ENCODE measurements at regions not wholly inside any gene's neighbourhood (a gene's known extent, or its start where the extent isn't known, plus 50 kb on each side); places are given as distances from the start of the nearest gene placed in this dataset.
"Not testable (repeated sequence)": the region's sequence is repeated elsewhere in the genome, so short reads cannot be mapped to it uniquely, and the experiment has no call there.

- H3K4me1 ChIP-seq (ENCODE audit: control insufficient read depth, insufficient read depth, low read length), result no peaks in the 10 kb centered on the region
- no peaks in the 10 kb centered on the region for H3K36me3 ChIP-seq (ENCODE audit: control insufficient read depth, insufficient read depth, low read length)
- no peaks in the 10 kb centered on the region for H3K9me3 ChIP-seq (ENCODE audit: control insufficient read depth, low read depth, low read length)
- H3K27ac ChIP-seq (ENCODE audit: low read length), result no peak overlapping the region
- no peak for DNase-seq
- no peak overlapping the region for H3K4me3 ChIP-seq (ENCODE audit: low read length)
- 88% methylated on average over 1 of the region's 1 CpG for WGBS (ENCODE audit: insufficient coverage, low lambda C conversion rate)
- no peaks in the 10 kb centered on the region for H3K27me3 ChIP-seq (ENCODE audit: control insufficient read depth, insufficient read depth, low read length)
Measured at GRCh38 chr2:188676010-188676400, 298.2 kb upstream of the COL3A1 start.

GRCh38 chr2:188677142-188677541, 297.0 kb upstream of the COL3A1 start:
- no peak for DNase-seq
- Histone ChIP-seq H3K27ac (ENCODE audit: low read length) (no peak overlapping the region), H3K4me3 (ENCODE audit: low read length) (no peak overlapping the region), H3K36me3 (ENCODE audit: control insufficient read depth, insufficient read depth, low read length) (no peaks in the 10 kb centered on the region), H3K9me3 (ENCODE audit: control insufficient read depth, low read depth, low read length) (no peaks in the 10 kb centered on the region), H3K4me1 (ENCODE audit: control insufficient read depth, insufficient read depth, low read length) (no peaks in the 10 kb centered on the region), H3K27me3 (ENCODE audit: control insufficient read depth, insufficient read depth, low read length) (no peaks in the 10 kb centered on the region)

DNA sequence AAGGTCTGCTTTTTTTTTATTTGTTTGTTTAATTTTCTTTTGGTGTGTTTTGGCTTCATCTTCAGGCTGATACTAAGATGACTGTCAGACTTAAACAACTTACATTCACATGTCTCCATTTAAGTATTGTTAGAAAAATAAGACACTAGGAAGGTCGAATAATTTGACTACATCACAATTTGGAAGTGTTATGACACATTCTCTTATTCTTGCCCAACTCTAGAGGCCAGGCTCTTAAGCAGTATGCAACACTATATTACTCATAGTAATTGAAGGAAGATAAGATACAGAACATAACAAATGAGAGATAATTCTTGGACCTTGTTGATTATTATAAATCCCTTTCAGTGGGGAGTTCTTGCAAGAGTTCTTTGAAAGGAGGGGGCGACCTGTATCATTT, 295.3 kb upstream of the COL3A1 start:
- no peaks in the 10 kb centered on the region for H3K36me3 ChIP-seq (ENCODE audit: control insufficient read depth, insufficient read depth, low read length)
- H3K27me3 ChIP-seq (ENCODE audit: control insufficient read depth, insufficient read depth, low read length), result no peaks in the 10 kb centered on the region
- H3K9me3 ChIP-seq (ENCODE audit: control insufficient read depth, low read depth, low read length), result no peaks in the 10 kb centered on the region
- no peak overlapping the region for H3K4me3 ChIP-seq (ENCODE audit: low read length)
- DNase-seq, result no peak
- WGBS (ENCODE audit: insufficient coverage, low lambda C conversion rate), result 80% methylated on average over 1 of the region's 2 CpGs
- no peaks in the 10 kb centered on the region for H3K4me1 ChIP-seq (ENCODE audit: control insufficient read depth, insufficient read depth, low read length)
- no peak overlapping the region for H3K27ac ChIP-seq (ENCODE audit: low read length)

GRCh38 chr2:188682838-188683237, 291.3 kb upstream of the COL3A1 start:
- DNase-seq, result no peak
- WGBS (ENCODE audit: insufficient coverage, low lambda C conversion rate), result 86% methylated on average over 1 of the region's 1 CpG
- no peaks in the 10 kb centered on the region for H3K9me3 ChIP-seq (ENCODE audit: control insufficient read depth, low read depth, low read length)
- H3K4me1 ChIP-seq (ENCODE audit: control insufficient read depth, insufficient read depth, low read length), result no peaks in the 10 kb centered on the region
- no peak overlapping the region for H3K27ac ChIP-seq (ENCODE audit: low read length)
- no peak overlapping the region for H3K4me3 ChIP-seq (ENCODE audit: low read length)
- no peaks in the 10 kb centered on the region for H3K27me3 ChIP-seq (ENCODE audit: control insufficient read depth, insufficient read depth, low read length)
- H3K36me3 ChIP-seq (ENCODE audit: control insufficient read depth, insufficient read depth, low read length), result no peaks in the 10 kb centered on the region

GRCh38 chr2:188684795-188685194, 289.4 kb upstream of the COL3A1 start:
- H3K27me3 ChIP-seq (ENCODE audit: control insufficient read depth, insufficient read depth, low read length), result no peaks in the 10 kb centered on the region
- no peaks in the 10 kb centered on the region for H3K4me1 ChIP-seq (ENCODE audit: control insufficient read depth, insufficient read depth, low read length)
- no peaks in the 10 kb centered on the region for H3K9me3 ChIP-seq (ENCODE audit: control insufficient read depth, low read depth, low read length)
- H3K4me3 ChIP-seq (ENCODE audit: low read length), result no peak overlapping the region
- DNase-seq, result no peak
- no peaks in the 10 kb centered on the region for H3K36me3 ChIP-seq (ENCODE audit: control insufficient read depth, insufficient read depth, low read length)
- H3K27ac ChIP-seq (ENCODE audit: low read length), result no peak overlapping the region
- 88% methylated on average over 3 of the region's 3 CpGs for WGBS (ENCODE audit: insufficient coverage, low lambda C conversion rate)

DNA sequence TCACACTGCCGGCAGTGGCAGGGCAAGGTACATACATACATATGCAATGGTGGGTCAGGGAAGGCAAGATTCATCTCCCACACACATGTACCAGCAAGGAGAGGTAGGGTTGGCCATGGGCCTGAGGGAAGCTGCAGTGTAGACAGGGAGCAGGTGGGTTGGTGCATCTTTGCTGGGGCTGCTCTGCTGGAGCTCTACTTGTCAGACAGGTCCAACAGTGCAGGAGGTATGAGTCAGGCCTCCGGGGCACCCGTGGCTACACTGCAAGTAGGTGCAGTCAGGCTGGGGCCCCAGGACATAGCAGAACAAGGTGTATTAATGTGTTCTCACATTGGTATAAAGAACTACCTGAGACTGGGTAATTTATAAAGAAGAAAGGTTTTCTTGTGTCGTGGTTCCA, 281.1 kb upstream of the COL3A1 start:
- H3K27ac ChIP-seq (ENCODE audit: low read length), result no peak overlapping the region
- H3K9me3 ChIP-seq (ENCODE audit: control insufficient read depth, low read depth, low read length), result no peaks in the 10 kb centered on the region
- no peaks in the 10 kb centered on the region for H3K4me1 ChIP-seq (ENCODE audit: control insufficient read depth, insufficient read depth, low read length)
- no peaks in the 10 kb centered on the region for H3K36me3 ChIP-seq (ENCODE audit: control insufficient read depth, insufficient read depth, low read length)
- WGBS (ENCODE audit: insufficient coverage, low lambda C conversion rate), result 86% methylated on average over 1 of the region's 4 CpGs
- no peak for DNase-seq
- no peak overlapping the region for H3K4me3 ChIP-seq (ENCODE audit: low read length)
- no peaks in the 10 kb centered on the region for H3K27me3 ChIP-seq (ENCODE audit: control insufficient read depth, insufficient read depth, low read length)

DNA sequence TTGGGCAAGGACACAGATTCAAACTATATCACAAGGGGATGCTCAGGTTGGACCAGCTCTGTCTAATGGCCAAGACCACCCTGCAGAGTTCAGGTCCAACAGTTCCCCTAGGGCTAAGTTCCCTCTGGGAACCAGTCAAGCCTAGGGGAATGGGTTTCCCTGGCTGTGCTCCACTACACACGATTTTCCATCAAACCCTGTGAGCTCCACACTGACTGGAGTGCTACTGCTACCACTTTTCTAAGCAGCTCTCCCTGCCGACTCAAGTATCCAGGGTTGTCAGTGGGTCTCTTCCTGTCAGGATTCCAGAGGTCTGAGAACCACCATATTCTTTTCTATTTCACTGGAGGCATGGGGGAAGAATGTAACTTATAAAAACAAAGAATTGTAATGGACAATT, 280.4 kb upstream of the COL3A1 start:
- H3K4me1 ChIP-seq (ENCODE audit: control insufficient read depth, insufficient read depth, low read length), result no peaks in the 10 kb centered on the region
- H3K9me3 ChIP-seq (ENCODE audit: control insufficient read depth, low read depth, low read length), result no peaks in the 10 kb centered on the region
- H3K4me3 ChIP-seq (ENCODE audit: low read length), result no peak overlapping the region
- H3K36me3 ChIP-seq (ENCODE audit: control insufficient read depth, insufficient read depth, low read length), result no peaks in the 10 kb centered on the region
- H3K27me3 ChIP-seq (ENCODE audit: control insufficient read depth, insufficient read depth, low read length), result no peaks in the 10 kb centered on the region
- 100% methylated on average over 1 of the region's 2 CpGs for whole genome bisulfite sequencing (ENCODE audit: insufficient coverage, low lambda C conversion rate)
- no peak for DNase-seq
- no peak overlapping the region for H3K27ac ChIP-seq (ENCODE audit: low read length)

DNA sequence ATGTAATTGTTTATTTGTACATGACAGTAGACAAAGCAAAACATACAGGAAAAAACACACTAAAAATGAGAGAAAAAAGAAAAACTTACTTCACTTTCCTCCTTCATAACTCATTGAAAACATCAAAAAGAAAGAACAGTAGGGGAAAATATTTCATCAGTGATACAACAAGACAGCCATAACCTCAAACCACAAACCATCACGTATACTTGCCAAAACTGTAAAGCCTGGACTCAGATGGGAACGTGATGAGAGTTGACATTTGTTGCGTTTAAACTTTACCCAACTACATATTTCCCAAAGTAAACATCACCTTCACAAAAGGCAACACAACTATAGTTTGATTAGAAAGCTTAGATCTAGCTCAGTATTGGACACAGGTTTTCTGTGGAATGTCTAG, 278.2 kb upstream of the COL3A1 start:
- H3K36me3 ChIP-seq (ENCODE audit: control insufficient read depth, insufficient read depth, low read length), result no peaks in the 10 kb centered on the region
- WGBS (ENCODE audit: insufficient coverage, low lambda C conversion rate), result no CpG with 5 or more reads among the region's 3 CpGs
- no peak for DNase-seq
- H3K4me3 ChIP-seq (ENCODE audit: low read length), result no peak overlapping the region
- H3K4me1 ChIP-seq (ENCODE audit: control insufficient read depth, insufficient read depth, low read length), result no peaks in the 10 kb centered on the region
- no peaks in the 10 kb centered on the region for H3K27me3 ChIP-seq (ENCODE audit: control insufficient read depth, insufficient read depth, low read length)
- no peak overlapping the region for H3K27ac ChIP-seq (ENCODE audit: low read length)
- H3K9me3 ChIP-seq (ENCODE audit: control insufficient read depth, low read depth, low read length), result no peaks in the 10 kb centered on the region

GRCh38 chr2:188698151-188698550, 276.0 kb upstream of the COL3A1 start:
- not testable (repeated sequence) for H3K27ac ChIP-seq (ENCODE audit: low read length); H3K9me3 ChIP-seq (ENCODE audit: control insufficient read depth, low read depth, low read length); H3K36me3 ChIP-seq (ENCODE audit: control insufficient read depth, insufficient read depth, low read length); DNase-seq; H3K4me3 ChIP-seq (ENCODE audit: low read length); H3K4me1 ChIP-seq (ENCODE audit: control insufficient read depth, insufficient read depth, low read length); H3K27me3 ChIP-seq (ENCODE audit: control insufficient read depth, insufficient read depth, low read length)
- WGBS (ENCODE audit: insufficient coverage, low lambda C conversion rate), result 80% methylated on average over 1 of the region's 1 CpG

DNA sequence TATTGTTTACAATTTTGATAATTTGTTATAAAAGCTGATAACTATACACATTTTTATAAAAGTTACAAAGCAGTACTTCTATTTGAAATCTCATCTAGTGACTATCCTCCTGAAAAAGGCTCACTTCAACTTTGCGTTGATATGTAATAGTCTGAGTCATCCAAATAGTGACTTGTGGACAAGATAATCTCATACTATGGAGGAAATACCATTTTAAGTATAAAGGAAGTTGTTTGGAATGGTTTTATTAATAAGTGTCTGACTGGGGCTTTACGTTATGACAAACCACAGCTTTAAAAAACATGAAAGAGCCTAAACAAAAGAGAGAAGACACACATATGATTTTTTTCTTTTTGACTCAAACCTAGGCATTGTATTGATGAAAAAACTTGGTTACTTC, 272.3 kb upstream of the COL3A1 start:
- no peak overlapping the region for H3K4me3 ChIP-seq (ENCODE audit: low read length)
- no peak overlapping the region for H3K27ac ChIP-seq (ENCODE audit: low read length)
- WGBS (ENCODE audit: insufficient coverage, low lambda C conversion rate), result no CpG with 5 or more reads among the region's 2 CpGs
- H3K4me1 ChIP-seq (ENCODE audit: control insufficient read depth, insufficient read depth, low read length), result no peaks in the 10 kb centered on the region
- DNase-seq, result no peak
- H3K36me3 ChIP-seq (ENCODE audit: control insufficient read depth, insufficient read depth, low read length), result no peaks in the 10 kb centered on the region
- H3K9me3 ChIP-seq (ENCODE audit: control insufficient read depth, low read depth, low read length), result no peaks in the 10 kb centered on the region
- H3K27me3 ChIP-seq (ENCODE audit: control insufficient read depth, insufficient read depth, low read length), result no peaks in the 10 kb centered on the region

DNA sequence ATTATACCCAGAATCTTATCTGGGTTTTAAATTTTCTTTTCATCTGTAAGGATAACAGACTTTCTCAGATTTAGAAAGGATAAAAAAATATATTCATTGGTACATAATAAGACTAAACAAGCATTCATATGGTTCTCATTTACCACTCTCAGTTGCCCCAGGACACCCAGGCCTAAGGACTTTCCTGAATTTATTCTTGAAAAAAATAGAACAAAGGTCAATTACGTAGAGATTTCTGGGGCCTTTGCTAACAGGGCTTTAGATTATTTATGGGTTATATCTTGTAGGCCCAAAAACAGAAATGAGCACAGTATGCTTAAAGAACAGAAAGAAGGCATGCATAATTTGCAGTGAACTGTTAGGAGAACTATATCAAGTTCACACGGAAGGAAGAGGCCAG, 269.0 kb upstream of the COL3A1 start:
- no peaks in the 10 kb centered on the region for H3K4me1 ChIP-seq (ENCODE audit: control insufficient read depth, insufficient read depth, low read length)
- H3K27ac ChIP-seq (ENCODE audit: low read length), result no peak overlapping the region
- no peaks in the 10 kb centered on the region for H3K9me3 ChIP-seq (ENCODE audit: control insufficient read depth, low read depth, low read length)
- H3K27me3 ChIP-seq (ENCODE audit: control insufficient read depth, insufficient read depth, low read length), result no peaks in the 10 kb centered on the region
- WGBS (ENCODE audit: insufficient coverage, low lambda C conversion rate), result 89% methylated on average over 1 of the region's 2 CpGs
- H3K36me3 ChIP-seq (ENCODE audit: control insufficient read depth, insufficient read depth, low read length), result no peaks in the 10 kb centered on the region
- H3K4me3 ChIP-seq (ENCODE audit: low read length), result no peak overlapping the region
- no peak for DNase-seq

All from large intestine (tissue), 3 donors.